Liver (tissue), 8 donors: ENCODE measurements at regions not wholly inside any gene's neighbourhood (a gene's known extent, or its start where the extent isn't known, plus 50 kb on each side); places are given as distances from the start of the nearest gene placed in this dataset.

ENCODE experiments used
- DNase-seq: peaks from one replicate; pipeline ENCODE4 v3.0.0-alpha.2; 2017; ENCODE audit warnings: low spot score
- H3K27ac ChIP-seq, 2 donors: one replicate each; pipeline ENCODE4 v1.7.0; 2013; ENCODE audit warnings: inconsistent platforms in 2 of 2, low read length in 2 of 2, control low read depth in 1 of 2, low read depth in 1 of 2, mild to moderate bottlenecking in 1 of 2
- H3K27me3 ChIP-seq, 4 donors: one replicate each; pipeline versions ENCODE4 v1.6.1 to v1.7.0; 2013; ENCODE audit warnings: low read length in 3 of 4, inconsistent platforms in 1 of 4, mild to moderate bottlenecking in 1 of 4, moderate library complexity in 1 of 4; ENCODE audit not compliant: control insufficient read depth in 4 of 4, insufficient read depth in 4 of 4
- H3K36me3 ChIP-seq, 4 donors: one replicate each; pipeline versions ENCODE4 v1.6.1 to v1.7.0; 2013; ENCODE audit warnings: low read length in 3 of 4, mild to moderate bottlenecking in 3 of 4, low read depth in 1 of 4, moderate library complexity in 1 of 4; ENCODE audit not compliant: control insufficient read depth in 4 of 4, insufficient read depth in 3 of 4
- H3K4me1 ChIP-seq, 4 donors: one replicate each; pipeline versions ENCODE4 v1.6.1 to v1.7.0; 2013; ENCODE audit warnings: low read length in 3 of 4, mild to moderate bottlenecking in 3 of 4, moderate library complexity in 1 of 4; ENCODE audit not compliant: control insufficient read depth in 4 of 4, insufficient read depth in 4 of 4
- H3K4me3 ChIP-seq, 3 donors: one replicate each; pipeline versions ENCODE4 v1.6.1 to v1.7.0; 2013; ENCODE audit warnings: low read length in 3 of 3, control low read depth in 1 of 3, low read depth in 1 of 3, mild to moderate bottlenecking in 1 of 3
- H3K9ac ChIP-seq, 2 donors: one replicate each; pipeline ENCODE4 v1.7.0; 2013; ENCODE audit warnings: low read length in 2 of 2, mild to moderate bottlenecking in 2 of 2, moderate library complexity in 2 of 2, control low read depth in 1 of 2, low read depth in 1 of 2
- H3K9me3 ChIP-seq, 4 donors: one replicate each; pipeline versions ENCODE4 v1.6.1 to v1.7.0; 2013; ENCODE audit warnings: low read length in 3 of 4; ENCODE audit not compliant: control insufficient read depth in 4 of 4
- ATF3 ChIP-seq: IDR thresholded peaks from 2 replicates; pipeline ENCODE4 v1.6.1; 2016; ENCODE audit warnings: antibody characterized with exemption
- CTCF ChIP-seq: fragments of 150-350 bp; IDR thresholded peaks from 2 replicates; pipeline ENCODE4 v1.5.1; 2017; ENCODE audit warnings: improper control_type of control experiment, low read depth, low read length; ENCODE audit not compliant: missing input control
- EGR1 ChIP-seq, 2 donors: IDR thresholded peaks; 2 replicates each; pipeline ENCODE4 v1.6.1; 2016 to 2018; ENCODE audit warnings: antibody characterized with exemption in 2 of 2, low read depth in 2 of 2
- FOXA1 ChIP-seq: IDR thresholded peaks from 2 replicates; pipeline ENCODE4 v1.6.1; 2016; ENCODE audit warnings: antibody characterized with exemption
- FOXA2 ChIP-seq: IDR thresholded peaks from 2 replicates; pipeline ENCODE4 v1.6.1; 2016; ENCODE audit warnings: antibody characterized with exemption
- GABPA ChIP-seq, 2 donors: IDR thresholded peaks in 1 of 2; conservative IDR thresholded peaks in 1 of 2; 2 replicates each; pipeline ENCODE4 v1.6.1; 2016; ENCODE audit warnings: antibody characterized with exemption in 2 of 2, mild to moderate bottlenecking in 1 of 2, moderate library complexity in 1 of 2
- HNF4A ChIP-seq, 2 donors: conservative IDR thresholded peaks; 2 replicates each; pipeline ENCODE4 v1.6.1; 2016; ENCODE audit warnings: antibody characterized with exemption in 2 of 2, mild to moderate bottlenecking in 2 of 2
- HNF4G ChIP-seq: IDR thresholded peaks from 2 replicates; pipeline ENCODE4 v1.6.1; 2016; ENCODE audit warnings: antibody characterized with exemption
- JUND ChIP-seq, 2 donors: IDR thresholded peaks; 2 replicates each; pipeline ENCODE4 v1.6.1; 2016; ENCODE audit warnings: antibody characterized with exemption in 2 of 2
- MAX ChIP-seq: IDR thresholded peaks from 2 replicates; pipeline ENCODE4 v1.6.1; 2016; ENCODE audit warnings: antibody characterized with exemption
- NR2F2 ChIP-seq: IDR thresholded peaks from 2 replicates; pipeline ENCODE4 v1.6.1; 2016; ENCODE audit warnings: antibody characterized with exemption
- RAD21 ChIP-seq, 2 donors: IDR thresholded peaks; 2 replicates each; pipeline ENCODE4 v1.6.1; 2016; ENCODE audit warnings: antibody characterized with exemption in 2 of 2, mild to moderate bottlenecking in 2 of 2
- REST ChIP-seq: IDR thresholded peaks from 2 replicates; pipeline ENCODE4 v1.6.1; 2016; ENCODE audit warnings: antibody characterized with exemption, mild to moderate bottlenecking
- SP1 ChIP-seq: IDR thresholded peaks from 2 replicates; pipeline ENCODE4 v1.6.1; 2018; ENCODE audit warnings: antibody characterized with exemption, mild to moderate bottlenecking
- TAF1 ChIP-seq: conservative IDR thresholded peaks from 2 replicates; pipeline ENCODE4 v1.6.1; 2016; ENCODE audit warnings: antibody characterized with exemption, mild to moderate bottlenecking
- ZBTB33 ChIP-seq: IDR thresholded peaks from 2 replicates; pipeline ENCODE4 v1.6.1; 2016; ENCODE audit warnings: antibody characterized with exemption
- WGBS: extraction: QIAGEN DNeasy Blood & Tissue Kit; methylation state at CpG from one replicate; pipeline ENCODE4 v1.1.7; 2013; 5-methylcytosine and 5-hydroxymethylcytosine counted together
- donor health status: healthy.
- donor health status: healthy.
- donor health status: healthy.
- donor health status: healthy.
- donor health status: healthy.

GRCh38 chr22:47672526-47672925, 910.1 kb downstream of the TBC1D22A start:
- H3K27me3 ChIP-seq = peaks cover 0 to 5% (median 2%) of the 10 kb centered on the region in 4 donors
- no peak overlapping the region for H3K27ac ChIP-seq
- H3K9ac ChIP-seq = no peak overlapping the region
- TF ChIP-seq JUND (IDR thresholded peaks at IDR 0.05) = no peak
- no peak for TF ChIP-seq GABPA (IDR thresholded peaks at IDR 0.05 in 1 of 2, conservative IDR thresholded peaks at IDR 0.05 in 1 of 2)
- no peak for TF ChIP-seq FOXA1
- H3K4me1 ChIP-seq = no peaks in the 10 kb centered on the region
- DNase-seq = no peak
- 82% methylated on average over 9 of the region's 9 CpGs for WGBS
- H3K4me3 ChIP-seq = no peak overlapping the region
- no peaks in the 10 kb centered on the region for H3K36me3 ChIP-seq
- H3K9me3 ChIP-seq = no peaks in the 10 kb centered on the region

- TF ChIP-seq HNF4G (no peak), FOXA1 (no peak), CTCF (no peak), EGR1 (IDR thresholded peaks at IDR 0.05; ENCODE audit: low read depth in 2 of 2) (no peak), HNF4A (conservative IDR thresholded peaks at IDR 0.05) (no peak), MAX (no peak), JUND (IDR thresholded peaks at IDR 0.05) (no peak), RAD21 (IDR thresholded peaks at IDR 0.05) (no peak), ATF3 (no peak), NR2F2 (no peak), REST (no peak), TAF1 (no peak), SP1 (no peak), ZBTB33 (no peak), GABPA (IDR thresholded peaks at IDR 0.05 in 1 of 2, conservative IDR thresholded peaks at IDR 0.05 in 1 of 2) (no peak), FOXA2 (no peak)
- no peaks in the 10 kb centered on the region for H3K4me1 ChIP-seq
- WGBS = 58% methylated on average over 4 of the region's 4 CpGs
Observed at GRCh38 chr22:47665151-47665550, 902.7 kb downstream of the TBC1D22A start.

More at GRCh38 chr22:47665151-47665550, 902.7 kb downstream of the TBC1D22A start:
- H3K4me3 ChIP-seq = no peak overlapping the region
- peaks cover 0 to 6% (median 4%) of the 10 kb centered on the region in 4 donors for H3K9me3 ChIP-seq
- H3K27ac ChIP-seq = no peak overlapping the region
- DNase-seq = no peak
- H3K36me3 ChIP-seq = no peaks in the 10 kb centered on the region
- peaks cover 0 to 5% (median 1%) of the 10 kb centered on the region in 4 donors for H3K27me3 ChIP-seq
- no peak overlapping the region for H3K9ac ChIP-seq
